HepG2 (cell line): ENCODE measurements at regions not wholly inside any gene's neighbourhood (a gene's known extent, or its start where the extent isn't known, plus 50 kb on each side); places are given as distances from the start of the nearest gene placed in this dataset.

Experiments used
- ATAC-seq: fragments of 200-7000 bp; cut with Tn5 transposase; 3 replicates; pipeline ENCODE4 v1.9.1; 2020; ENCODE audit warnings: mild to moderate bottlenecking, moderate library complexity
- BruUV-seq: library from RNA; stranded (reverse); fragments of 400-500 nt; replicated peaks from 2 replicates; lab custom pipeline; 2021; lab: Mats Ljungman, UMichigan
- CTCF ChIA-PET: fragments of 300-600 bp; formaldehyde crosslinking; extraction: SDS; loops from one replicate; lab custom pipeline; 2021; ENCODE audit warnings: low total read pairs, inconsistent platforms, low intra/inter-chr PET ratio; lab: Yijun Ruan, JAX
- POLR2A ChIA-PET: fragments of 350-600 bp; sonication (Branson Sonifier 250); formaldehyde crosslinking; loops from one replicate; lab custom pipeline; 2020; ENCODE audit warnings: antibody characterized with exemption, inconsistent platforms; lab: Yijun Ruan, JAX
- DNase-seq: peaks from one replicate; pipeline ENCODE4 v3.0.0-alpha.2; 2015; ENCODE audit warnings: low spot score
- FAIRE-seq: peaks from 3 replicates; lab custom pipeline; 2011; peaks lifted over from hg19 to GRCh38; lab: Jason Lieb, UNC
- H2AFZ ChIP-seq: one replicate; pipeline ENCODE4 v1.6.1; 2011; ENCODE audit warnings: low read length, inconsistent platforms
- H3K27ac ChIP-seq: fragments of 300-600 bp; 3 replicates; pipeline ENCODE4 v1.8.0; 2011; ENCODE audit warnings: mixed run types, mild to moderate bottlenecking, mixed read lengths, low read length, inconsistent platforms; ENCODE audit not compliant: insufficient read depth; ENCODE audit errors: extremely low read length
- H3K27me3 ChIP-seq, 2 experiments: fragments of 200-600 bp in 1 of 2; 2 replicates in 1 of 2; 3 replicates in 1 of 2; pipeline versions ENCODE4 v1.6.0 to v1.8.0; 2011; ENCODE audit warnings: low read length in 2 of 2, mild to moderate bottlenecking in 2 of 2, moderate library complexity in 2 of 2, inconsistent platforms in 1 of 2; ENCODE audit not compliant: insufficient read depth in 2 of 2, control insufficient read depth in 1 of 2
- H3K36me3 ChIP-seq, 2 experiments: fragments of 200-600 bp in 1 of 2; replicated peaks in 1 of 2; 2 replicates in 1 of 2; 3 replicates in 1 of 2; pipeline versions ENCODE4 v1.5.1 to v1.8.0; 2011; ENCODE audit warnings: low read length in 2 of 2, inconsistent platforms in 1 of 2; ENCODE audit not compliant: insufficient read depth in 2 of 2, control insufficient read depth in 1 of 2
- H3K4me1 ChIP-seq: 2 replicates; pipeline ENCODE4 v1.5.1; 2012; ENCODE audit warnings: low read length, inconsistent platforms; ENCODE audit not compliant: insufficient read depth
- H3K4me2 ChIP-seq: 2 replicates; pipeline ENCODE4 v1.6.0; 2011; ENCODE audit warnings: low read depth, low read length, inconsistent platforms
- H3K4me3 ChIP-seq, 3 experiments: fragments of 200-600 bp in 1 of 3; sonication (generic), shearing (Covaris generic) in 1 of 3; replicated peaks in 1 of 3; 2 replicates each; pipeline ENCODE4 v1.5.1; 2011 to 2016; ENCODE audit warnings: low read length in 3 of 3, inconsistent platforms in 2 of 3, low read depth in 2 of 3, mild to moderate bottlenecking in 2 of 3, control low read depth in 1 of 3, mixed read lengths in 1 of 3; ENCODE audit not compliant: insufficient read depth in 1 of 3
- H3K79me2 ChIP-seq: one replicate; pipeline ENCODE4 v1.6.1; 2011; ENCODE audit warnings: low read length, inconsistent platforms; ENCODE audit not compliant: insufficient read depth
- H3K9ac ChIP-seq: 2 replicates; pipeline ENCODE4 v1.6.0; 2011; ENCODE audit warnings: mild to moderate bottlenecking, low read depth, low read length, inconsistent platforms; ENCODE audit not compliant: insufficient read depth
- H3K9me3 ChIP-seq: 2 replicates; pipeline ENCODE4 v1.5.1; 2012; ENCODE audit warnings: mild to moderate bottlenecking, low read length
- H4K20me1 ChIP-seq: 2 replicates; pipeline ENCODE4 v1.6.0; 2011; ENCODE audit warnings: inconsistent platforms, mild to moderate bottlenecking, low read length, moderate library complexity; ENCODE audit not compliant: insufficient read depth
- LBX2 ChIP-seq: sonication (generic); formaldehyde crosslinking; IDR thresholded peaks from 2 replicates; pipeline ENCODE4 v1.5.0; 2020; ENCODE audit warnings: missing genetic modification reagents, mild to moderate bottlenecking, borderline replicate concordance
- MYC ChIP-seq: sonication (generic); formaldehyde crosslinking; IDR thresholded peaks from 2 replicates; pipeline ENCODE4 v1.9.0; 2021; ENCODE audit warnings: missing genetic modification reagents, borderline replicate concordance
- ONECUT2 ChIP-seq: sonication (generic); formaldehyde crosslinking; IDR thresholded peaks from 2 replicates; pipeline ENCODE4 v1.4.0; 2020; ENCODE audit warnings: missing genetic modification reagents
- ZBTB2 ChIP-seq: sonication (generic); formaldehyde crosslinking; IDR thresholded peaks from 2 replicates; pipeline ENCODE4 v1.8.0; 2022; ENCODE audit warnings: low read depth, missing genetic modification reagents
- ZMAT5 ChIP-seq: sonication (generic); formaldehyde crosslinking; IDR thresholded peaks from 2 replicates; pipeline ENCODE4 v1.5.0; 2020; ENCODE audit warnings: mild to moderate bottlenecking, low read depth, missing genetic modification reagents, borderline replicate concordance
- ZNF10 ChIP-seq: sonication (generic); formaldehyde crosslinking; IDR thresholded peaks from 2 replicates; pipeline ENCODE4 v1.4.0; 2020; ENCODE audit warnings: mild to moderate bottlenecking, low read depth, missing genetic modification reagents, borderline replicate concordance
- ZNF17 ChIP-seq: sonication (generic); formaldehyde crosslinking; IDR thresholded peaks from 2 replicates; pipeline ENCODE4 v1.5.0; 2020; ENCODE audit warnings: mild to moderate bottlenecking, missing genetic modification reagents
- ZNF3 ChIP-seq: IDR thresholded peaks from 2 replicates; pipeline ENCODE4 v1.7.0; 2017; ENCODE audit warnings: inconsistent platforms
- ZNF7 ChIP-seq: IDR thresholded peaks from 2 replicates; pipeline ENCODE4 v1.6.1; 2016; ENCODE audit warnings: missing biosample characterization, missing genetic modification reagents
- ZNF746 ChIP-seq: sonication (generic); formaldehyde crosslinking; IDR thresholded peaks from 2 replicates; pipeline ENCODE4 v1.8.0; 2022; ENCODE audit warnings: mild to moderate bottlenecking, missing genetic modification reagents
- ZZZ3 ChIP-seq: sonication (generic); formaldehyde crosslinking; IDR thresholded peaks from 2 replicates; pipeline ENCODE4 v1.4.0; 2020; ENCODE audit warnings: missing genetic modification reagents, mild to moderate bottlenecking, borderline replicate concordance
- WGBS: methylation state at CpG from one replicate; pipeline ENCODE4 v1.1.6; 2017; ENCODE audit warnings: low lambda C conversion rate; 5-methylcytosine and 5-hydroxymethylcytosine counted together
- in situ Hi-C: cut with HindIII; loops from 2 replicates; pipeline ENCODE4 v1.10.0; 2017; ENCODE audit warnings: low pct_unique_long_range_greater_than_20kb; ENCODE audit not compliant: extremely low pct_ligation_motif_present
- intact Hi-C: fragments of 100-400 bp; cut with micrococcal nuclease; formaldehyde crosslinking; loops from one replicate; pipeline ENCODE4 v1.10.0; 2022; ENCODE audit not compliant: unreplicated experiment

GRCh38 chr1:233435622-233436021 lies 108.1 kb downstream of the MAP3K21 start:
- no TSS peak for BruUV-seq
- ATAC-seq, result no peak
- no peaks in the 10 kb centered on the region for H3K79me2 ChIP-seq
- no peaks in the 10 kb centered on the region for H3K27me3 ChIP-seq
- FAIRE-seq, result no peak
- no peak for DNase-seq
- 38% methylated on average over 1 of the region's 1 CpG for WGBS
- ChIA-PET POLR2A (no interaction called here), CTCF (no interaction called here)
- no peak overlapping the region for H3K4me2 ChIP-seq
- no peaks in the 10 kb centered on the region for H4K20me1 ChIP-seq
- TF ChIP-seq MYC (CRISPR knock-in tag) (no peak), ZNF7 (no peak), ZNF746 (no peak), ZMAT5 (CRISPR knock-in tag) (no peak), ONECUT2 (CRISPR knock-in tag) (no peak), ZNF17 (CRISPR knock-in tag) (no peak), LBX2 (CRISPR knock-in tag) (no peak)
- no peak overlapping the region for H3K27ac ChIP-seq
- H3K4me3 ChIP-seq, result no peak overlapping the region
- H3K36me3 ChIP-seq, result no peaks in the 10 kb centered on the region
- no peak overlapping the region for H2AFZ ChIP-seq
- intact Hi-C loops, result no loop called here
- no peak overlapping the region for H3K9ac ChIP-seq
- in situ Hi-C loops, result loop anchor here (25.0 kb wide), 1 partner anchor 352 kb away; no protein-coding TSS in a partner anchor
- no peaks in the 10 kb centered on the region for H3K4me1 ChIP-seq
- no peaks in the 10 kb centered on the region for H3K9me3 ChIP-seq

GRCh38 chr1:233439721-233440120 lies 112.2 kb downstream of the MAP3K21 start:
- no peaks in the 10 kb centered on the region for H3K27me3 ChIP-seq
- CTCF ChIA-PET, result interaction anchor here (2.6 kb wide), 1 partner anchor 351 kb away, joined by 18 read pairs; no protein-coding TSS in a partner anchor
- no peak overlapping the region for H3K4me3 ChIP-seq
- no peaks in the 10 kb centered on the region for H3K9me3 ChIP-seq
- no peak for DNase-seq
- in situ Hi-C loops, result loop anchor here (25.0 kb wide), 1 partner anchor 348 kb away; no protein-coding TSS in a partner anchor
- intact Hi-C loops, result no loop called here
- H3K4me2 ChIP-seq, result no peak overlapping the region
- TF ChIP-seq ZZZ3 (CRISPR knock-in tag) (no peak), ZBTB2 (CRISPR knock-in tag) (no peak), ZNF3 (no peak), ZNF10 (CRISPR knock-in tag) (no peak)
- TF ChIP-seq, all 625 proteins: peak for 0
- no peaks in the 10 kb centered on the region for H3K4me1 ChIP-seq
- BruUV-seq, result no TSS peak
- H3K36me3 ChIP-seq, result no peaks in the 10 kb centered on the region
- ATAC-seq (no peak), FAIRE-seq (no peak)
- no peaks in the 10 kb centered on the region for H3K79me2 ChIP-seq
- no peak overlapping the region for H2AFZ ChIP-seq
- 33% methylated on average over 3 of the region's 3 CpGs for WGBS
- H3K9ac ChIP-seq, result no peak overlapping the region
- H3K27ac ChIP-seq, result no peak overlapping the region
- no peaks in the 10 kb centered on the region for H4K20me1 ChIP-seq
- POLR2A ChIA-PET, result no interaction called here
